Nucleus accumbens (tissue), 56 donors: ENCODE measurements at regions not wholly inside any gene's neighbourhood (a gene's known extent, or its start where the extent isn't known, plus 50 kb on each side); places are given as distances from the start of the nearest gene placed in this dataset.

Source experiments
- DNase-seq, 56 donors: peaks; one replicate each; lab custom pipeline; 2025; lab: John Stamatoyannopoulos, UW

DNA sequence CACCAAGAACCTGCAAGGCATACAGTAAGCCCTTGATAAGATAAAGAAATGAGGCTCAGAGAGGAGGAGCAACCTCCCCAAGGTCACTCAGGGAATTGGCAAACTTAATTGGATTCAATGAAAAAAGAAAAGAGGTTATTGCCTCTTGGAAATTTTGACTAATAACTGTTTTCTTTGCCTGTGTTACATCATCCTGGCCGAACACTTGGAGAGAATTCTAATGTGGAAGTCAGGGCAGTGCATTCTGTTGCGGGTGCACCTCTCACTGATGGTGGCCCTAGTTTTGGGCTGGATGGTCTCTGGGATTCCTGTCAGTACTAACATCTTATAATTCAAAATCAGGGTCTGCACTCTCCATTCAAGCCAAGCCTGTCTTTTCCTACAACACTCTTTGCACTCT lies 186.2 kb upstream of the BCOR start:
- DNase-seq, result no peak

- no peak for DNase-seq
Observed at GRCh38 chrX:40282946-40283660, 185.3 kb upstream of the BCOR start.

- DNase-seq, result no peak
Observed at GRCh38 chrX:40282348-40282747, 184.6 kb upstream of the BCOR start.

- no peak for DNase-seq
Observed at GRCh38 chrX:40281336-40282005, 183.7 kb upstream of the BCOR start.

DNA sequence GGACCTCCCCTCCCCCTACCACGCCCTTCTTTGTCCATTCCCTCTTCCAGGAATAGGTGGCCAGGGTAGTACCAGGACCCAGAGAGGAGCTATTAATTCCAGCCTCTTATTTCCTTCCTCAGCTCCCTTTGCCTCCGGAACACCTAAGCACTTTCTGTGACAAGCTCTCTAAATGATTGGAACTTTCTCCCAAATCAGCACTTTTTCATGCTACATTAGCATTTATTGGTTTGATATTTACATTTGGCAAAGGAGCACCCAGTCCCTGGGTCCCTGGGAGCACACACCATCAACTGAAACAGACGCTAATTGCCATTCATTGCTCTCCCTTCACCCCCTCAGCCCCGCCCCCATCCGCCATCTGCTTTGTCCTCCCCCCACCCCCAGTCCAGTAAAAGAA lies 182.0 kb upstream of the BCOR start:
- no peak for DNase-seq

DNA sequence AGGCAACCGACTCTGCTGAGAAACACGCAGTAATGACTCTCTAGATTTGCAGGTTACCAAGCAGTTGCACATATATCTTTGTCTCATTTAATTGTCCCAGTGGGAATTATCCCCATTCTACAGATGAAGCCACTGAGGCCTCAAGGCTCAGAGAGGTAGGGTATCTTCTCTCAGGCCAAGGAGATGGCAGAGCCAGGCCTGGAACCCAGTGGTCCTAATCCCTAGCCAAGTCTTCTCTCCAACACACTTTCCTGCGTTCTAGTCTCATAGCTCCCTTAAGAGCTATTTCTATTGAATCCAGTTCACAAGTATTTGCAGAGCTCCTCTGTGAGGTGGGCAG lies 181.3 kb upstream of the BCOR start:
- DNase-seq, result no peak

- DNase-seq, result no peak
Observed at GRCh38 chrX:40278340-40279090, 180.8 kb upstream of the BCOR start.

DNA sequence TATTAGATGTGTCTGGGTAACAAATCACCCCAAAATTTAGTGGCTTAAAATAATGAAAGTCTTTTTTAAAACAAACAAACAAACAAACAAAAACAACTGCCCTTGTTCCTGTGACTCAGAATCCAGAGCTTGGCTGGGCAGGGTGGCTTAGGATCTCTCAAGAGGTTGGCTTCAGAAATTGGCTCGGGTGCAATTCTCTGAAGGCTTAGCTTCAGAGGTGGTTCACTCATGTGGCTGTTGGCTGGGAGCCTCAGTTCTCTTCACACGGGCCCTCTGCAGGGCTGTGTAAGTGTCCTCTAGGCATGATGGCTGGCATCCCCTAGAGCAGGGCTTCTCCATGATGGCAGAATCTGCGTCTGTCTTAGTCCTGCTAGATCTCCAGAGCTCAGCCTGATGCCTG lies 179.9 kb upstream of the BCOR start:
- no peak for DNase-seq

DNA sequence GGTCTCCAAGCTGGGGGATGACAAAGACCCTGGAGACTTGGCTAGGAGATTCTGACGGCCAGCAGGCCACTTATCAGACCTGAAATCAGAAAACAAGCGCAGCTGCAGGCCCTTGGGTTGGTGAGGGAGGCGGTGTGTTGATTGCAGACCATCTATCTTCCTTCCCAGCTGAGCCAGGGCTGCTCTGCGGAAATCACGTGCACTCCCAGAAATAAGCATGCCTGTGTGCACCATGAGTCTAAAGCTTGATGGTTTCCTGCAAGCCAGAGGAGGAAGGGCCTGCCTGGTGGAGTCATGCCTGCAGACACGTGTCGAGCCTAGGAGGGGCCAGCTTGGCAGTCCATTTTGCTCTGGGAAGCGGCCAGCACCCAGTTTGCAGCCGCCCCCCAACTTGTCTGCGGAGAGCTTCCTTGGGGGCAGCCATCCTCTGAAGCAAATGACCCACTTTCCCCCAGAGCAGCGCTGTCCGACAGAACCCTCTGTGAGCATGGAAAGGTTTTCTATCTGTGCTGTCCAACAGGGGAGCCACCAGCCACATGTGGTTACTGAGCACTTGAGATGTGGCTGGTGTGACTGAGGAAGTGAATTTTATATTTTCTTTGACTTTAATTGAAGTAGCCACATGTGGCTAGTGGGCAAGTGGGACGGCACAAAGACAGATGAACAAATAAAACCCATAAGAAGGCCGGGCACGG lies 175.7 kb upstream of the BCOR start:
- peak in 24 of 56 donors; percentile 0 to 18 (median 3) for DNase-seq

DNA sequence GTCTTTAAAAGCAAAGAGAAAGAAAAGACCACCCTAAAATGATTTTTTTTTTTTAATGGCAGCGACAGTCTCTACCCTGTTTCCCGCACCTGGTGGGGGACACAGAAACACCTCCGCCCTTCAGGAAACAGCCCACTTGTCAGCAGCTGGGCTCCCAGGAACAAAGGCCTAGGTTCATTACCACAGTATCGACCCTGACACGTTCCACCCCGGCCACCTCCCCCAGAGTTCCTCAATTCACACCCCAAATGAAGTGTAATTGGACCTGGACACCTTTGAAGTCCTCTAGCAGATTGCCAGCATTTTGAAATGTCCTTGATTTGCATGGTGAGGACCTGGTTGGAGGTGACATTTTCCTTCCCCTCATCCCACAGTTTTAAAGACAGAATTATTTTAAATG lies 175.0 kb upstream of the BCOR start:
- no peak for DNase-seq

GRCh38 chrX:40272141-40272540 lies 174.4 kb upstream of the BCOR start:
- no peak for DNase-seq

- DNase-seq, result no peak
Observed at GRCh38 chrX:40268188-40268520, 170.4 kb upstream of the BCOR start.

DNA sequence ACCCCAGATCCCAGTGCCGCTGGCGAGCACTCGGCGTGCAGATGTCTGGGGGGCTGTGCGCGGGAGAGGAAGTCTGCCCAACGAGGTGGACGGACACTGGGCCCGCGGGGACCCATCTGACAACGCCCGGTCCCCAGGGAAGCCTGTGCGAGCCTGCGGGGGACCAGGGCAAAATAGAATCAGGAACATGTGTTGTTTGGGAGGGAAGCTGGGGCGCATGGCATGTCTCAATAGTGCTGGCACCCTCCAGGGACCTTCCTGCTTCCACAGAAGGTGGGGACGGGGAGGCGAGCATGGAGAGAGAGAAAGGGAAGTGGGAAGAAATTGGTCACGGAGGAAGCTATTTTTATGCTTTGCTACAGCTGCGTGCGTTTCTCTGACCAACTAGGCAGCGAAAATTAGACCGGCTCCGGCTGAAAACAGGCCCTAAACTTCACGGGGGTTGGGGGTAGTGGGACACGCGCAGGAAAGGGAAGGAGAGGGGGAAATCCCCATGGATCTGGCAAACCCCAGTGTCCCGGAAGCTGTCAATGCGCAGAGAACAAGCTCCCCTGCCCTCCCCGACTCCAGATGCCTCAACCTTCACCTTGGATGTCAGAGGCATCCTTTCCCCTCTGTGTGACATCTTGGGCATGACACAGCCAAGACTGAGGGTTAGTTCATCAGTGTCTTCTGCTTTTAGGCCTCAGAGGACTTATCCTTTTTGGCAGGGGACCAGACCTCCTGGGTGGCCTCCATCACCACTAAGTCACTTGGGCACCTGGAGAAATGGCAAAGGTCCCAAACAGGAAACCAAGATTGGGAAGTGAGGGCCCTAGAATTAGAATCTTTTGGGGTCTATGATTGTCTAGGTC lies 169.8 kb upstream of the BCOR start:
- DNase-seq, result peak in 2 of 56 donors; percentile 3 to 39

GRCh38 chrX:40266490-40267333 lies 169.0 kb upstream of the BCOR start:
- peak in 51 of 56 donors; percentile 1 to 70 (median 35) for DNase-seq

GRCh38 chrX:40265936-40266335 lies 168.2 kb upstream of the BCOR start:
- DNase-seq, result no peak

DNA sequence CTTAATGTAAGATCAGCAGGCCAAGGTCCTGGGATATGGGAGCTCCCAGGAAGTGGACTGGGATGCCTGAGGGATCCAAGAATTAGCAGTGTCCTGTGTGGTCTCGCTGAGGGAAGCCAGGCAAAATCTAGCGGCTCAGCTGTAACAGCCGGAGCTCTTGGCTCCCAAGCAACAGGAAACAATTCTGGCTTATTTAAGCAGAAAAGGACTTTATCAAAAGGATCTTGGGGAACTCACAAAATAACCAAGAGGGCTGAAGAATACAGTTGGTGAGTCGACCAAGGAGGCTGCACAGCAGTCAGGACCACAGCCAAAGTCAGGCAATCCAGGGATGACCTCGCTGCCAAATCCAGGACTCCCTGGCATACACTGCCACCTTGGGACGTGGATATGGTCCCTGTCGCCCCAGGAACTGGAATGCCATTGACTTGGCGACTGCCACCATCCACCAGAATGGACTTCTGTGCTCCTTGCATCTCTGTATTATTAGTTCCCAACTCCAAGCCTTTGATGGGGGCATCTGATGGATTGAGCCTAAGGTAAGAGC lies 165.3 kb upstream of the BCOR start:
- DNase-seq, result peak in 1 of 56 donors; percentile 2

- no peak for DNase-seq
Observed at GRCh38 chrX:40262157-40263013, 164.6 kb upstream of the BCOR start.

DNA sequence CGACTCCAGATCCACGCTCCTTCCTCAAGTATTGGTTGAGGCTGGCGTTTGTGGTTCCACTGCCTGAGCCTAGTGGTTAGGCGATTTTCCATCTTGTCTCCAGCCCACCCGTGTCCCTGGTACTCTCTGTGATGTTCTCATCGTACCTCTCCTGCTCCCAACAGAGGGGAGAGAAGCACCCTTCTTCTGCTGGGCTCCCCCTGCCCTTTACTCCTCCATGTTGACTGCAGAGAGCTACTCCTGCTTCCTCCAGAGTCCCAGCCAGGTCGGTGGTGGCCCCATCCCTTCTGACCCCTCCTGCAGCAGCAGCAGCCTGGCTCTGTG lies 164.0 kb upstream of the BCOR start:
- DNase-seq, result no peak
